ENCODE measurements at regions not wholly inside any gene's neighbourhood (a gene's known extent, or its start where the extent isn't known, plus 50 kb on each side); places are given as distances from the start of the nearest gene placed in this dataset.

GRCh38 chr4:42709392-42710065, 52.6 kb upstream of the ATP8A1 start:
- no peak for TF ChIP-seq CTCF (IDR thresholded peaks at IDR 0.05)

- TF ChIP-seq CTCF (IDR thresholded peaks at IDR 0.05): no peak
Observed at GRCh38 chr4:42708625-42709024, 51.7 kb upstream of the ATP8A1 start.
